ENCODE measurements at regions not wholly inside any gene's neighbourhood (a gene's known extent, or its start where the extent isn't known, plus 50 kb on each side); places are given as distances from the start of the nearest gene placed in this dataset.

- Histone ChIP-seq H3K4me1 (peaks cover 0 to 18% (median 4%) of the 10 kb centered on the region in 6 donors), H3K9me3 (peaks cover 0 to 8% (median 0%) of the 10 kb centered on the region in 8 donors), H3K4me3 (no peak overlapping the region), H3K27ac (no peak overlapping the region), H3K36me3 (no peaks in the 10 kb centered on the region), H3K27me3 (replicated peaks in 1 of 7) (no peaks in the 10 kb centered on the region)
- intact Hi-C loops (cut with DNase I; ENCODE audit: low total_unique reads) = loop anchor here (10.0 kb wide), 1 partner anchor 289 kb away; no protein-coding TSS in a partner anchor
- DNase-seq = no peak
- 66 to 100% (median 96%) methylated on average over 2 to 3 of the region's 3 CpGs for WGBS, 5 donors
- TF ChIP-seq, protein P1, sequence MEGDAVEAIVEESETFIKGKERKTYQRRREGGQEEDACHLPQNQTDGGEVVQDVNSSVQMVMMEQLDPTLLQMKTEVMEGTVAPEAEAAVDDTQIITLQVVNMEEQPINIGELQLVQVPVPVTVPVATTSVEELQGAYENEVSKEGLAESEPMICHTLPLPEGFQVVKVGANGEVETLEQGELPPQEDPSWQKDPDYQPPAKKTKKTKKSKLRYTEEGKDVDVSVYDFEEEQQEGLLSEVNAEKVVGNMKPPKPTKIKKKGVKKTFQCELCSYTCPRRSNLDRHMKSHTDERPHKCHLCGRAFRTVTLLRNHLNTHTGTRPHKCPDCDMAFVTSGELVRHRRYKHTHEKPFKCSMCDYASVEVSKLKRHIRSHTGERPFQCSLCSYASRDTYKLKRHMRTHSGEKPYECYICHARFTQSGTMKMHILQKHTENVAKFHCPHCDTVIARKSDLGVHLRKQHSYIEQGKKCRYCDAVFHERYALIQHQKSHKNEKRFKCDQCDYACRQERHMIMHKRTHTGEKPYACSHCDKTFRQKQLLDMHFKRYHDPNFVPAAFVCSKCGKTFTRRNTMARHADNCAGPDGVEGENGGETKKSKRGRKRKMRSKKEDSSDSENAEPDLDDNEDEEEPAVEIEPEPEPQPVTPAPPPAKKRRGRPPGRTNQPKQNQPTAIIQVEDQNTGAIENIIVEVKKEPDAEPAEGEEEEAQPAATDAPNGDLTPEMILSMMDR (IDR thresholded peaks at IDR 0.05 in 8 of 11, conservative IDR thresholded peaks at IDR 0.05 in 3 of 11) = no peak
- TF ChIP-seq POLR2AphosphoS5 (IDR thresholded peaks at IDR 0.05) (no peak), POLR2A (IDR thresholded peaks at IDR 0.05) (no peak)
Observed at GRCh38 chr17:68175905-68176304, 71.9 kb upstream of the AMZ2 start.

DNA sequence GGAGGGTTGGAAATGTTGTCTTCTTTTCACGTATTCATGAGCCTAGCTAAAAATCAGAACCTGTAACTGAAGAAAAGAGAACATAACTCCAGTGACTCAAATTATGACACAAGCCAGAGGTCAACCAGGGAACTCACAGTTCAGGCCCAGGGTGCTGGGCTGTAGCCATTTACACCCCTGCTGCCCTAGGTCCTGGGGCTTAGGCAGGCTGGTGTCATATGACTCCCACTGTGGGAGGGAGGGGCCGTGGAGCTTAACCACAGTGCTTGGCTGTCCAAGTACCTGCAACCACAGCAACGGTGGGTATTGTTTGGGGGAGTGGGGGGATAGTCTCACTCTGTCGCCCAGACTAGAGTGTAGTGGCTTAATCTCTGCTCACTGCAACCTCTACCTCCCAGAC, 71.1 kb upstream of the AMZ2 start:
- intact Hi-C loops (cut with DNase I; ENCODE audit: low total_unique reads) = loop anchor here (10.0 kb wide), 1 partner anchor 288 kb away; no protein-coding TSS in a partner anchor
- Histone ChIP-seq H3K4me1 (peaks cover 0 to 26% (median 6%) of the 10 kb centered on the region in 6 donors), H3K27me3 (replicated peaks in 1 of 7) (no peaks in the 10 kb centered on the region), H3K9me3 (peaks cover 0 to 8% (median 0%) of the 10 kb centered on the region in 8 donors), H3K36me3 (no peaks in the 10 kb centered on the region), H3K4me3 (no peak overlapping the region), H3K27ac (no peak overlapping the region)
- TF ChIP-seq, protein P1 (IDR thresholded peaks at IDR 0.05 in 8 of 11, conservative IDR thresholded peaks at IDR 0.05 in 3 of 11) = no peak
- TF ChIP-seq POLR2AphosphoS5 (IDR thresholded peaks at IDR 0.05) (no peak), POLR2A (IDR thresholded peaks at IDR 0.05) (no peak)
- 48 to 71% (median 54%) methylated on average over 3 to 4 of the region's 4 CpGs for WGBS, 5 donors
- no peak for DNase-seq

- no peak overlapping the region for H3K4me3 ChIP-seq
- no peaks in the 10 kb centered on the region for H3K36me3 ChIP-seq
- 93 to 97% (median 95%) methylated on average over 5 to 6 of the region's 6 CpGs for WGBS, 5 donors
- H3K27me3 ChIP-seq (replicated peaks in 1 of 7) = no peaks in the 10 kb centered on the region
- no peak overlapping the region for H3K27ac ChIP-seq
- DNase-seq = no peak
- TF ChIP-seq POLR2A (IDR thresholded peaks at IDR 0.05) = no peak
- TF ChIP-seq, protein P1 (IDR thresholded peaks at IDR 0.05 in 8 of 11, conservative IDR thresholded peaks at IDR 0.05 in 3 of 11) = no peak
- no peak for TF ChIP-seq POLR2AphosphoS5 (IDR thresholded peaks at IDR 0.05)
- peaks cover 8 to 39% (median 13%) of the 10 kb centered on the region in 6 donors for H3K4me1 ChIP-seq
- peaks cover 0 to 8% (median 0%) of the 10 kb centered on the region in 8 donors for H3K9me3 ChIP-seq
- intact Hi-C loops (cut with DNase I; ENCODE audit: low total_unique reads) = loop anchor here (10.0 kb wide), 1 partner anchor 286 kb away; no protein-coding TSS in a partner anchor
Observed at GRCh38 chr17:68178831-68179230, 69.0 kb upstream of the AMZ2 start.

GRCh38 chr17:68179236-68179925, 68.5 kb upstream of the AMZ2 start:
- Histone ChIP-seq H3K4me3 (no peak overlapping the region), H3K36me3 (no peaks in the 10 kb centered on the region), H3K27ac (peak overlapping the region in 1 of 8 donors; percentile 86), H3K4me1 (peaks cover 13 to 44% (median 19%) of the 10 kb centered on the region in 6 donors), H3K9me3 (peaks cover 0 to 8% (median 0%) of the 10 kb centered on the region in 8 donors), H3K27me3 (replicated peaks in 1 of 7) (no peaks in the 10 kb centered on the region)
- DNase-seq = peak; percentile 78
- 92 to 97% (median 94%) methylated on average over 14 to 21 of the region's 21 CpGs for WGBS, 5 donors
- TF ChIP-seq POLR2AphosphoS5 (IDR thresholded peaks at IDR 0.05) = no peak
- TF ChIP-seq, protein P1 (IDR thresholded peaks at IDR 0.05 in 8 of 11, conservative IDR thresholded peaks at IDR 0.05 in 3 of 11) = no peak
- TF ChIP-seq POLR2A (IDR thresholded peaks at IDR 0.05) = no peak
- intact Hi-C loops (cut with DNase I; ENCODE audit: low total_unique reads) = loop anchor here (10.0 kb wide), 1 partner anchor 285 kb away; no protein-coding TSS in a partner anchor

Data from spleen (tissue), 11 donors.